HTR-8/SVneo (cell line): ENCODE measurements at regions not wholly inside any gene's neighbourhood (a gene's known extent, or its start where the extent isn't known, plus 50 kb on each side); places are given as distances from the start of the nearest gene placed in this dataset.
A peak's percentile ranks its signal among the peaks of the same experiment; 100 is the strongest.
"Not testable (repeated sequence)": the region's sequence is repeated elsewhere in the genome, so short reads cannot be mapped to it uniquely, and the experiment has no call there.

ENCODE experiments used
- DNase-seq: peaks from one replicate; pipeline ENCODE4 v3.0.0; 2011; ENCODE audit warnings: low spot score, mixed read lengths; ENCODE audit not compliant: insufficient read length
- FAIRE-seq: peaks from 2 replicates; lab custom pipeline; 2011; peaks lifted over from hg19 to GRCh38; lab: Jason Lieb, UNC

GRCh38 chr1:208951908-208952307, 631.6 kb upstream of the CAMK1G start:
- peak; percentile 7 for DNase-seq
- FAIRE-seq: no peak

GRCh38 chr1:208962867-208963266, 620.6 kb upstream of the CAMK1G start:
- no peak for DNase-seq
- no peak for FAIRE-seq

GRCh38 chr1:208965351-208965750, 618.2 kb upstream of the CAMK1G start:
- no peak for FAIRE-seq
- DNase-seq: no peak

- no peak for FAIRE-seq
- no peak for DNase-seq
Observed at GRCh38 chr1:208967334-208967733, 616.2 kb upstream of the CAMK1G start.

- FAIRE-seq (no peak), DNase-seq (no peak)
Observed at GRCh38 chr1:208974717-208975116, 608.8 kb upstream of the CAMK1G start.

GRCh38 chr1:208975456-208975855, 608.1 kb upstream of the CAMK1G start:
- no peak for FAIRE-seq

GRCh38 chr1:208977012-208977411, 606.5 kb upstream of the CAMK1G start:
- no peak for FAIRE-seq

More at GRCh38 chr1:208975456-208975855, 608.1 kb upstream of the CAMK1G start:
- DNase-seq: no peak

GRCh38 chr1:208977638-208978256, 605.8 kb upstream of the CAMK1G start:
- DNase-seq: no peak
- FAIRE-seq: no peak

More at GRCh38 chr1:208977012-208977411, 606.5 kb upstream of the CAMK1G start:
- no peak for DNase-seq

- no peak for DNase-seq
- no peak for FAIRE-seq
Observed at GRCh38 chr1:208979776-208980175, 603.7 kb upstream of the CAMK1G start.

- FAIRE-seq (no peak), DNase-seq (no peak)
Observed at GRCh38 chr1:208980605-208981004, 602.9 kb upstream of the CAMK1G start.

GRCh38 chr1:208985231-208985630, 598.3 kb upstream of the CAMK1G start:
- FAIRE-seq (no peak), DNase-seq (no peak)

- FAIRE-seq (no peak), DNase-seq (peak; percentile 76)
Observed at GRCh38 chr1:208988811-208989222, 594.7 kb upstream of the CAMK1G start.

GRCh38 chr1:208990456-208990855, 593.1 kb upstream of the CAMK1G start:
- FAIRE-seq: no peak

GRCh38 chr1:208997053-208997452, 586.5 kb upstream of the CAMK1G start:
- not testable (repeated sequence) for FAIRE-seq

More at GRCh38 chr1:208990456-208990855, 593.1 kb upstream of the CAMK1G start:
- no peak for DNase-seq

GRCh38 chr1:208997726-208998312, 585.7 kb upstream of the CAMK1G start:
- no peak for FAIRE-seq

More at GRCh38 chr1:208997053-208997452, 586.5 kb upstream of the CAMK1G start:
- DNase-seq: not testable (repeated sequence)

GRCh38 chr1:209008586-209008985, 574.9 kb upstream of the CAMK1G start:
- no peak for FAIRE-seq
- no peak for DNase-seq

More at GRCh38 chr1:208997726-208998312, 585.7 kb upstream of the CAMK1G start:
- peak; percentile 10 for DNase-seq

GRCh38 chr1:209010475-209011230, 572.9 kb upstream of the CAMK1G start:
- FAIRE-seq: no peak

GRCh38 chr1:209012443-209013196, 570.9 kb upstream of the CAMK1G start:
- no peak for DNase-seq
- no peak for FAIRE-seq

More at GRCh38 chr1:209010475-209011230, 572.9 kb upstream of the CAMK1G start:
- DNase-seq: no peak

GRCh38 chr1:209015092-209015491, 568.4 kb upstream of the CAMK1G start:
- DNase-seq: no peak
- FAIRE-seq: no peak

GRCh38 chr1:209021622-209022021, 561.9 kb upstream of the CAMK1G start:
- DNase-seq (no peak), FAIRE-seq (no peak)
